H1 (cell line): ENCODE measurements at regions not wholly inside any gene's neighbourhood (a gene's known extent, or its start where the extent isn't known, plus 50 kb on each side); places are given as distances from the start of the nearest gene placed in this dataset.

Experiments used
- CTCF ChIA-PET: fragments of 300-600 bp; sonication (Branson Sonifier 250); formaldehyde crosslinking; loops from one replicate; lab custom pipeline; 2021; ENCODE audit not compliant: partially characterized antibody; lab: Charles Lee
- POLR2A ChIA-PET: fragments of 300-600 bp; sonication (Branson Sonifier 250); formaldehyde crosslinking; loops from one replicate; lab custom pipeline; 2021; ENCODE audit warnings: inconsistent platforms; ENCODE audit not compliant: partially characterized antibody; lab: Charles Lee
- DNase-seq, 2 experiments: peaks; one replicate each; pipeline versions ENCODE4 v3.0.0 to v3.0.0-alpha.2; 2010 to 2022; ENCODE audit warnings: low spot score in 2 of 2, low read depth in 1 of 2, mixed read lengths in 1 of 2
- FAIRE-seq: peaks from 2 replicates; lab custom pipeline; 2011; peaks lifted over from hg19 to GRCh38; lab: Jason Lieb, UNC
- H2AFZ ChIP-seq: 2 replicates; pipeline ENCODE4 v1.8.1; 2012; ENCODE audit warnings: low read length, inconsistent platforms
- H2AK5ac ChIP-seq: 2 replicates; pipeline ENCODE4 v1.6.1; 2013; ENCODE audit warnings: low read depth, low read length
- H2BK120ac ChIP-seq: replicated peaks from 2 replicates; pipeline ENCODE3; 2013; ENCODE audit warnings: low read depth, low read length, inconsistent platforms
- H2BK12ac ChIP-seq: 2 replicates; pipeline ENCODE4 v1.6.1; 2013; ENCODE audit warnings: low read depth, low read length
- H2BK15ac ChIP-seq: 2 replicates; pipeline ENCODE4 v1.6.1; 2013; ENCODE audit warnings: low read length
- H2BK20ac ChIP-seq: 2 replicates; pipeline ENCODE4 v1.6.1; 2013; ENCODE audit warnings: low read length
- H2BK5ac ChIP-seq: 2 replicates; pipeline ENCODE4 v1.6.1; 2013; ENCODE audit warnings: low read depth, low read length
- H3K14ac ChIP-seq: 2 replicates; pipeline ENCODE4 v1.6.1; 2013; ENCODE audit warnings: inconsistent platforms; ENCODE audit not compliant: insufficient read length
- H3K18ac ChIP-seq: 2 replicates; pipeline ENCODE4 v1.6.1; 2013; ENCODE audit warnings: low read length; ENCODE audit errors: extremely low read depth
- H3K23ac ChIP-seq: 2 replicates; pipeline ENCODE4 v1.6.1; 2013; ENCODE audit warnings: inconsistent platforms; ENCODE audit not compliant: insufficient read length
- H3K23me2 ChIP-seq: 2 replicates; pipeline ENCODE4 v1.6.1; 2013; ENCODE audit warnings: low read depth, low read length
- H3K27ac ChIP-seq: 2 replicates; pipeline ENCODE4 v1.6.1; 2011; ENCODE audit warnings: low read depth, low read length, inconsistent platforms
- H3K27me3 ChIP-seq, 4 experiments: replicated peaks in 1 of 4; 1 replicate in 1 of 4; 2 replicates in 3 of 4; pipeline versions ENCODE4 v1.6.1 to v1.8.1; 2011 to 2013; ENCODE audit warnings: low read length in 3 of 4, mild to moderate bottlenecking in 3 of 4, inconsistent platforms in 2 of 4, mixed read lengths in 2 of 4, moderate library complexity in 1 of 4; ENCODE audit not compliant: control insufficient read depth in 3 of 4, insufficient read depth in 3 of 4; ENCODE audit errors: extremely low read depth in 1 of 4
- H3K36me3 ChIP-seq, 4 experiments: 2 replicates each; pipeline versions ENCODE4 v1.6.1 to v1.8.1; 2011 to 2013; ENCODE audit warnings: mild to moderate bottlenecking in 4 of 4, low read length in 3 of 4, moderate library complexity in 2 of 4, control low read depth in 1 of 4, inconsistent platforms in 1 of 4; ENCODE audit not compliant: insufficient read depth in 4 of 4, control insufficient read depth in 2 of 4
- H3K4ac ChIP-seq: replicated peaks from 2 replicates; pipeline ENCODE3; 2013; ENCODE audit warnings: low read length, low read depth, mixed read lengths, inconsistent platforms; ENCODE audit not compliant: insufficient read length
- H3K4me1 ChIP-seq, 4 experiments: replicated peaks in 1 of 4; 1 replicate in 1 of 4; 2 replicates in 3 of 4; pipeline versions ENCODE4 v1.6.1 to v1.8.1; 2011 to 2013; ENCODE audit warnings: low read length in 3 of 4, inconsistent platforms in 2 of 4, mixed read lengths in 1 of 4; ENCODE audit not compliant: insufficient read depth in 4 of 4, control insufficient read depth in 3 of 4
- H3K4me2 ChIP-seq, 2 experiments: 2 replicates each; pipeline versions ENCODE4 v1.6.1 to v1.8.1; 2011 to 2013; ENCODE audit warnings: low read depth in 2 of 2, low read length in 2 of 2, control low read depth in 1 of 2, inconsistent platforms in 1 of 2, mild to moderate bottlenecking in 1 of 2; ENCODE audit not compliant: insufficient read depth in 1 of 2
- H3K4me3 ChIP-seq, 4 experiments: fragments of 200-600, 300-600 bp in 1 of 4; sonication (generic), shearing (Covaris generic), sonication (Bioruptor Twin) in 1 of 4; 2 replicates each; pipeline versions ENCODE4 v1.5.1 to v1.8.1; 2011 to 2016; ENCODE audit warnings: low read length in 4 of 4, low read depth in 3 of 4, control low read depth in 2 of 4, inconsistent platforms in 2 of 4, mild to moderate bottlenecking in 2 of 4, mixed read lengths in 1 of 4, moderate library complexity in 1 of 4; ENCODE audit not compliant: insufficient read depth in 2 of 4; ENCODE audit errors: extremely low read depth in 1 of 4
- H3K56ac ChIP-seq: replicated peaks from 2 replicates; pipeline ENCODE3; 2013; ENCODE audit warnings: low read depth, mild to moderate bottlenecking, mixed read lengths, low read length, inconsistent platforms; ENCODE audit not compliant: insufficient read length
- H3K79me1 ChIP-seq: 2 replicates; pipeline ENCODE4 v1.6.1; 2013; ENCODE audit warnings: low read depth, low read length, control low read depth
- H3K79me2 ChIP-seq, 2 experiments: 2 replicates each; pipeline versions ENCODE4 v1.6.1 to v1.8.1; 2012 to 2013; ENCODE audit warnings: low read length in 2 of 2, mild to moderate bottlenecking in 2 of 2, inconsistent platforms in 1 of 2; ENCODE audit not compliant: insufficient read depth in 2 of 2, control insufficient read depth in 1 of 2
- H3K9ac ChIP-seq, 4 experiments: replicated peaks in 1 of 4; 1 replicate in 1 of 4; 2 replicates in 3 of 4; pipeline versions ENCODE4 v1.6.1 to v1.8.1; 2011 to 2013; ENCODE audit warnings: low read depth in 3 of 4, low read length in 3 of 4, control low read depth in 2 of 4, mild to moderate bottlenecking in 2 of 4, moderate library complexity in 2 of 4, inconsistent platforms in 1 of 4; ENCODE audit errors: extremely low read depth in 1 of 4
- H3K9me3 ChIP-seq, 2 experiments: 2 replicates each; pipeline versions ENCODE4 v1.6.1 to v1.8.1; 2012 to 2013; ENCODE audit warnings: mild to moderate bottlenecking in 2 of 2, moderate library complexity in 2 of 2, control low read depth in 1 of 2, inconsistent platforms in 1 of 2, low read depth in 1 of 2, low read length in 1 of 2, mixed read lengths in 1 of 2; ENCODE audit not compliant: insufficient read depth in 2 of 2
- H4K20me1 ChIP-seq, 2 experiments: replicated peaks in 1 of 2; 2 replicates each; pipeline versions ENCODE3 to v1.8.1; 2011 to 2013; ENCODE audit warnings: inconsistent platforms in 2 of 2, low read length in 2 of 2, mild to moderate bottlenecking in 1 of 2; ENCODE audit not compliant: insufficient read depth in 2 of 2, control insufficient read depth in 1 of 2
- H4K5ac ChIP-seq: 2 replicates; pipeline ENCODE4 v1.6.1; 2013; ENCODE audit warnings: low read length, low read depth, mixed read lengths, inconsistent platforms; ENCODE audit not compliant: insufficient read length
- H4K8ac ChIP-seq: 2 replicates; pipeline ENCODE4 v1.8.0; 2013; ENCODE audit warnings: mild to moderate bottlenecking, moderate library complexity, low read length, inconsistent platforms; ENCODE audit not compliant: insufficient read depth; ENCODE audit errors: extremely low read depth
- H4K91ac ChIP-seq: replicated peaks from 2 replicates; pipeline ENCODE3; 2013; ENCODE audit warnings: low read length, mixed read lengths, inconsistent platforms; ENCODE audit not compliant: insufficient read length
- BCL11A ChIP-seq, 2 experiments: IDR thresholded peaks; one replicate each; pipeline ENCODE4 v1.6.1; 2011; ENCODE audit warnings: low read depth in 2 of 2, low read length in 2 of 2, mild to moderate bottlenecking in 2 of 2
- BRCA1 ChIP-seq: IDR thresholded peaks from 2 replicates; pipeline ENCODE4 v1.6.1; 2012; ENCODE audit warnings: low read depth, low read length, improper control_type of control experiment
- FOSL1 ChIP-seq: IDR thresholded peaks from 2 replicates; pipeline ENCODE4 v1.6.1; 2011; ENCODE audit warnings: mild to moderate bottlenecking, low read depth, low read length, moderate library complexity; ENCODE audit not compliant: insufficient read depth
- HDAC6 ChIP-seq: IDR thresholded peaks from one replicate; pipeline ENCODE4 v1.7.1; 2012; ENCODE audit warnings: low read depth, mild to moderate bottlenecking, inconsistent platforms, low read length, moderate library complexity
- JUN ChIP-seq: IDR thresholded peaks from 2 replicates; pipeline ENCODE4 v1.6.1; 2011; ENCODE audit warnings: low read depth, mild to moderate bottlenecking, improper control_type of control experiment, low read length
- KDM5A ChIP-seq: fragments of 200-600 bp; IDR thresholded peaks from 2 replicates; pipeline ENCODE4 v1.7.1; 2012; ENCODE audit warnings: mild to moderate bottlenecking, low read length, inconsistent platforms, mixed read lengths
- POLR2A ChIP-seq, 2 experiments: IDR thresholded peaks; 1 replicate in 1 of 2; 2 replicates in 1 of 2; pipeline ENCODE4 v1.6.1; 2011; ENCODE audit warnings: low read depth in 2 of 2, low read length in 2 of 2, mild to moderate bottlenecking in 2 of 2; ENCODE audit errors: control extremely low read depth in 1 of 2
- SP2 ChIP-seq: IDR thresholded peaks from 2 replicates; pipeline ENCODE4 v1.6.1; 2012; ENCODE audit warnings: mild to moderate bottlenecking, low read length, inconsistent platforms
- TEAD4 ChIP-seq: IDR thresholded peaks from 2 replicates; pipeline ENCODE4 v1.6.1; 2012; ENCODE audit warnings: low read depth, low read length, inconsistent platforms, mixed read lengths
- WGBS, 2 experiments: shearing (Covaris generic) in 1 of 2; methylation state at CpG; one replicate each; pipeline versions ENCODE4 v1.1.6 to v1.1.7; 2013 to 2015; ENCODE audit warnings: low lambda C conversion rate in 2 of 2, mixed read lengths in 2 of 2, inconsistent platforms in 1 of 2, low coverage in 1 of 2, missing lambda C conversion rate in 1 of 2; ENCODE audit not compliant: insufficient replicate concordance in 2 of 2, insufficient coverage in 1 of 2, insufficient read length in 1 of 2; ENCODE audit errors: extremely low coverage in 1 of 2, missing lambda C conversion rate in 1 of 2; 5-methylcytosine and 5-hydroxymethylcytosine counted together

DNA sequence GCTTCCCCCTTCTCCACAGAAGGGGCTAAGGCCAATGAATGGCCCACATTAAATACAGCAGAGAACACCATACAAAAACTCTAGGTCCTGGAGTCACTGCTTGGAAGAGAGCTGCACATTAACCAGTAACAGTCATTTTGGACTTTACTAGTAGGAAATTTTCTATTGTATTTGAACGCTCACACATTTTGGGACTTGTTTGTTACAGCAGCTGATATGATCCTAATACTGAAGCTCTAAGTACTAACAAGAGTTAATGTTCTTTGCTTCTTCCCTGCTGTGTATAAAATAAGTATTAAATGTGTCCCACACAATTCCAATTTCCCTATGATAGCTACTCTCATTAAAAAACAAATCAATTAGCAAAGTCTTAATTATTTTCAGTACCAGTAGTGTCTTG is 148.3 kb upstream of the IRX3 start:
- Histone ChIP-seq H2BK15ac (no peak overlapping the region), H3K9me3 (0 out of 4 replicates have a peak, but pooled peaks cover 0 to 4% of the 10 kb centered on the region in 2 experiments), H3K27me3 (peaks cover 0 to 3% (median 2%) of the 10 kb centered on the region in 4 experiments; a peak in 1 of 7 replicates), H2AFZ (no peak overlapping the region), H3K56ac (no peak overlapping the region), H3K4ac (no peak overlapping the region), H3K4me3 (no peak overlapping the region), H3K36me3 (no peaks in the 10 kb centered on the region), H3K79me2 (no peaks in the 10 kb centered on the region), H2BK5ac (no peak overlapping the region), H3K14ac (no peak overlapping the region), H2BK12ac (no peak overlapping the region), H2BK120ac (no peak overlapping the region), H3K9ac (no peak overlapping the region), H3K23me2 (no peaks in the 10 kb centered on the region; the same call in 1 of the 2 replicates), H3K79me1 (no peaks in the 10 kb centered on the region), H2AK5ac (no peak overlapping the region), H3K23ac (no peak overlapping the region), H3K4me2 (no peak overlapping the region), H3K18ac (no peak overlapping the region), H2BK20ac (no peak overlapping the region), H4K5ac (no peak overlapping the region), H3K4me1 (peaks cover 0 to 3% (median 0%) of the 10 kb centered on the region in 4 experiments; a peak in 3 of 7 replicates), H3K27ac (no peak overlapping the region), H4K8ac (no peak overlapping the region), H4K91ac (no peak overlapping the region), H4K20me1 (no peaks in the 10 kb centered on the region)
- ChIA-PET CTCF (interaction anchor here (0.5 to 1.2 kb wide), 3 partner anchors 13 to 152 kb away, joined by 3 to 5 read pairs (median 3); no protein-coding TSS in a partner anchor), POLR2A (no interaction called here)
- 88% methylated on average over 1 of the region's 1 CpG; no CpG with 5 or more reads in 1 of the 2 experiments for WGBS, 2 experiments
- FAIRE-seq (no peak), DNase-seq (no peak)
- TF ChIP-seq POLR2A (IDR thresholded peaks at IDR 0.05; ENCODE audit: control extremely low read depth in 1 of 2, low read depth in 2 of 2, low read length in 2 of 2) (no peak), BRCA1 (no peak), TEAD4 (no peak), HDAC6 (no peak), FOSL1 (no peak), BCL11A (IDR thresholded peaks at IDR 0.05; ENCODE audit: low read depth in 2 of 2, low read length in 2 of 2) (no peak), KDM5A (no peak), SP2 (no peak), JUN (no peak)
